Temporal lobe (tissue), 1 donor: ENCODE measurements at regions not wholly inside any gene's neighbourhood (a gene's known extent, or its start where the extent isn't known, plus 50 kb on each side); places are given as distances from the start of the nearest gene placed in this dataset. TPM values are rescaled to one million over a fixed set of nuclear protein-coding genes. Genes with fewer than 3 reads are reported as not detected.

ENCODE experiments used
- small RNA-seq: library from RNA; depleted of rRNA; stranded (forward); fragments of <200 nt; gene quantifications from one replicate; pipeline ENCODE3, GENCODE V24; 2014; ENCODE audit warnings: low replicate concordance

Small RNA genes lying in the stretch of these regions (small RNA-seq; reads per million reads assigned to genes)
- not detected for gene RF00004
